Cardiac fibroblast (primary cell): ENCODE measurements at regions not wholly inside any gene's neighbourhood (a gene's known extent, or its start where the extent isn't known, plus 50 kb on each side); places are given as distances from the start of the nearest gene placed in this dataset.

Experiments
- DNase-seq, 2 donors: peaks; one replicate each; pipeline versions ENCODE4 v3.0.0 to v3.0.0-alpha.2; 2010; ENCODE audit warnings: low read depth in 2 of 2
- H3K4me3 ChIP-seq, 2 donors: replicated peaks in 1 of 2; 1 replicate in 1 of 2; 2 replicates in 1 of 2; pipeline ENCODE4 v1.5.1; 2011; ENCODE audit warnings: low read depth in 2 of 2, low read length in 2 of 2, mild to moderate bottlenecking in 2 of 2, moderate library complexity in 1 of 2
- CTCF ChIP-seq: IDR thresholded peaks from one replicate; pipeline ENCODE4 v1.5.1; 2011; ENCODE audit warnings: low read depth, mild to moderate bottlenecking, low read length, inconsistent platforms

- TF ChIP-seq CTCF, result no peak
- H3K4me3 ChIP-seq, result no peak overlapping the region
- no peak for DNase-seq
These were observed 97.6 kb upstream of the STMND1 start for GRCh38 chr6:17004269-17004668.

GRCh38 chr6:17002123-17002522 is 99.7 kb upstream of the STMND1 start:
- H3K4me3 ChIP-seq, result no peak overlapping the region
- TF ChIP-seq CTCF, result no peak
- no peak for DNase-seq

GRCh38 chr6:17001188-17001587 is 100.7 kb upstream of the STMND1 start:
- TF ChIP-seq CTCF, result peak; percentile 3

GRCh38 chr6:16999491-17000436 is 102.1 kb upstream of the STMND1 start:
- H3K4me3 ChIP-seq, result no peak overlapping the region
- TF ChIP-seq CTCF, result no peak
- DNase-seq, result peak; percentile 69 to 74

More at GRCh38 chr6:17001188-17001587, 100.7 kb upstream of the STMND1 start:
- DNase-seq, result no peak
- H3K4me3 ChIP-seq, result no peak overlapping the region

GRCh38 chr6:16998461-16998860 is 103.4 kb upstream of the STMND1 start:
- DNase-seq, result no peak
- no peak for TF ChIP-seq CTCF
- no peak overlapping the region for H3K4me3 ChIP-seq

- no peak overlapping the region for H3K4me3 ChIP-seq
- no peak for DNase-seq
- TF ChIP-seq CTCF, result no peak
These were observed 106.2 kb upstream of the STMND1 start for GRCh38 chr6:16995511-16996250.
